Kidney (tissue), 13 donors: ENCODE measurements at regions not wholly inside any gene's neighbourhood (a gene's known extent, or its start where the extent isn't known, plus 50 kb on each side); places are given as distances from the start of the nearest gene placed in this dataset.

Source experiments
- DNase-seq, 5 donors: peaks; one replicate each; pipeline ENCODE4 v3.0.0-alpha.2; 2013 to 2020
- FAIRE-seq: peaks from 2 replicates; lab custom pipeline; 2012; peaks lifted over from hg19 to GRCh38; lab: Jason Lieb, UNC
- H3K27ac ChIP-seq, 2 donors: one replicate each; pipeline ENCODE4 v1.7.0; 2013; ENCODE audit warnings: low read depth in 2 of 2, low read length in 2 of 2, inconsistent platforms in 1 of 2
- H3K27me3 ChIP-seq: one replicate; pipeline ENCODE4 v1.7.1; 2013; ENCODE audit warnings: low read length, inconsistent platforms; ENCODE audit not compliant: control insufficient read depth, insufficient read depth
- H3K36me3 ChIP-seq, 3 donors: one replicate each; pipeline versions ENCODE4 v1.7.0 to v1.7.1; 2013; ENCODE audit warnings: low read length in 3 of 3, control low read depth in 1 of 3, inconsistent platforms in 1 of 3; ENCODE audit not compliant: insufficient read depth in 3 of 3, control insufficient read depth in 2 of 3
- H3K4me1 ChIP-seq, 3 donors: one replicate each; pipeline versions ENCODE4 v1.7.0 to v1.7.1; 2013; ENCODE audit warnings: low read length in 3 of 3, inconsistent platforms in 1 of 3, low read depth in 1 of 3; ENCODE audit not compliant: control insufficient read depth in 2 of 3, insufficient read depth in 2 of 3
- H3K4me3 ChIP-seq, 3 donors: one replicate each; pipeline versions ENCODE4 v1.7.0 to v1.8.1; 2013; ENCODE audit warnings: low read length in 3 of 3, control low read depth in 1 of 3, inconsistent platforms in 1 of 3
- H3K9ac ChIP-seq, 3 donors: one replicate each; pipeline versions ENCODE4 v1.7.0 to v1.7.1; 2013; ENCODE audit warnings: low read length in 3 of 3, control low read depth in 1 of 3, inconsistent platforms in 1 of 3
- H3K9me3 ChIP-seq, 3 donors: one replicate each; pipeline versions ENCODE4 v1.7.0 to v1.7.1; 2013; ENCODE audit warnings: low read length in 3 of 3, control low read depth in 1 of 3, inconsistent platforms in 1 of 3; ENCODE audit not compliant: control insufficient read depth in 2 of 3, insufficient read depth in 1 of 3
- CTCF ChIP-seq: IDR thresholded peaks from 3 replicates; pipeline ENCODE4 v1.5.1; 2012; ENCODE audit warnings: mild to moderate bottlenecking, moderate library complexity, borderline replicate concordance; ENCODE audit not compliant: insufficient read depth; ENCODE audit errors: extremely low read depth
- intact Hi-C: fragments of 100-400 bp; cut with DNase I; formaldehyde crosslinking; loops from one replicate; pipeline ENCODE4 v1.11.1; 2022
- donor health status: control.
- donor health status: control.
- donor health status: control.
- donor health status: control.
- donor health status: control.
- donor health status: DM: yes; HTN: yes; CAD: no.
- donor health status: Normal renal cell carcinoma (clear cell type).

DNA sequence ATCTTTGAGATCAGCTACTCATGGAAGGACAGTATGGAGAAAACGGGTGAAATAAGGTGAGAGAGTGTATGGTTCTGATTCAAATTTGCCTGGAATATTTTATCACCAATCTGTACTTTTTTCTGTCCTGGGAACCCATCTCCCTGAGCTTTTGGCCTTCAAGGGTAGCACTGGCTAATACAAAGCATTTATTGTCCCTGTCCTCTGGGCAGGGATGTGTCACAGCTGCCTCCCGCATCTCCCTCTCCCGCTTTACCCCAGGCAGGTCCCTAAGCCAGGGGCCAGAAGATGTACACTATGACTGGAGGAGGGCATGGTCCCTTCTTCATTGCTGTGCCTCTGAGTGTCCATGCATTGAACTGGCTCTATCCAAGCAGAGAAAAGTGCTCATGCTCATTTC, 201.7 kb upstream of the CHRNA7 start:
- intact Hi-C loops = no loop called here
- FAIRE-seq (no peak), DNase-seq (no peak)
- no peaks in the 10 kb centered on the region for H3K4me1 ChIP-seq
- H3K4me3 ChIP-seq = no peak overlapping the region
- H3K27ac ChIP-seq = no peak overlapping the region
- H3K9me3 ChIP-seq = no peaks in the 10 kb centered on the region
- TF ChIP-seq CTCF = no peak
- H3K27me3 ChIP-seq = no peaks in the 10 kb centered on the region
- no peak overlapping the region for H3K9ac ChIP-seq
- no peaks in the 10 kb centered on the region for H3K36me3 ChIP-seq

- Histone ChIP-seq H3K9me3 (no peaks in the 10 kb centered on the region), H3K4me3 (no peak overlapping the region), H3K36me3 (no peaks in the 10 kb centered on the region), H3K9ac (no peak overlapping the region), H3K27ac (no peak overlapping the region), H3K4me1 (no peaks in the 10 kb centered on the region), H3K27me3 (no peaks in the 10 kb centered on the region)
- intact Hi-C loops = no loop called here
- FAIRE-seq (no peak), DNase-seq (no peak)
- TF ChIP-seq CTCF = no peak
These were observed 199.7 kb upstream of the CHRNA7 start for GRCh38 chr15:31830591-31830990.

GRCh38 chr15:31831596-31831995, 198.7 kb upstream of the CHRNA7 start:
- H3K4me3 ChIP-seq = no peak overlapping the region
- no peaks in the 10 kb centered on the region for H3K36me3 ChIP-seq
- DNase-seq (no peak), FAIRE-seq (no peak)
- H3K27me3 ChIP-seq = no peaks in the 10 kb centered on the region
- H3K9ac ChIP-seq = no peak overlapping the region
- TF ChIP-seq CTCF = no peak
- no peak overlapping the region for H3K27ac ChIP-seq
- intact Hi-C loops = no loop called here
- H3K9me3 ChIP-seq = no peaks in the 10 kb centered on the region
- no peaks in the 10 kb centered on the region for H3K4me1 ChIP-seq

- H3K9me3 ChIP-seq = no peaks in the 10 kb centered on the region
- H3K27ac ChIP-seq = no peak overlapping the region
- intact Hi-C loops = no loop called here
- FAIRE-seq = no peak
- DNase-seq = no peak
- H3K4me3 ChIP-seq = no peak overlapping the region
- no peaks in the 10 kb centered on the region for H3K36me3 ChIP-seq
- no peaks in the 10 kb centered on the region for H3K4me1 ChIP-seq
- no peak overlapping the region for H3K9ac ChIP-seq
- no peaks in the 10 kb centered on the region for H3K27me3 ChIP-seq
- no peak for TF ChIP-seq CTCF
These were observed 195.7 kb upstream of the CHRNA7 start for GRCh38 chr15:31834654-31835053.
